ENCODE measurements at regions not wholly inside any gene's neighbourhood (a gene's known extent, or its start where the extent isn't known, plus 50 kb on each side); places are given as distances from the start of the nearest gene placed in this dataset.

DNA sequence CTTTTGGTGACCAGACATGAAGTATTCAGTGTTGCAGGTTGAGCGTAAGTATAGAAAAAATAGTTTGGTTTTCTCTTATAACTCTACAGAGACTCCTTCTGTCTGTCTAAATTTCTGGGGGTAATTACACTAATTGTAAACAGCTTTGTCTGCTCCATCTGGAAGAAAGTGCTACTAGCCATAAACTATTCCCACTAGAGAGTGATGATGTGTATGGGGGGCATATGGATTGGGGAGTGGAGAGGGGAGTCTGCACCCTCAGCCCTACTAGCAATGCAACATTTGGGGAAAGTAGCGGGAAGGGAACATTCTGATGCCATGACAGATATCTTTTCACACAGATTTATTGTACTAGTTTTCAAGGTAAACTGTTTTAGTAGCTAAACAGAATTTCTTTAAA lies 549.7 kb downstream of the TRIML1 start:
- WGBS (ENCODE audit: missing lambda C conversion rate) = 94% methylated on average over 2 of the region's 2 CpGs
- FAIRE-seq = no peak
- DNase-seq (ENCODE audit: low read depth in 1 of 2, low spot score in 1 of 2) = no peak

DNA sequence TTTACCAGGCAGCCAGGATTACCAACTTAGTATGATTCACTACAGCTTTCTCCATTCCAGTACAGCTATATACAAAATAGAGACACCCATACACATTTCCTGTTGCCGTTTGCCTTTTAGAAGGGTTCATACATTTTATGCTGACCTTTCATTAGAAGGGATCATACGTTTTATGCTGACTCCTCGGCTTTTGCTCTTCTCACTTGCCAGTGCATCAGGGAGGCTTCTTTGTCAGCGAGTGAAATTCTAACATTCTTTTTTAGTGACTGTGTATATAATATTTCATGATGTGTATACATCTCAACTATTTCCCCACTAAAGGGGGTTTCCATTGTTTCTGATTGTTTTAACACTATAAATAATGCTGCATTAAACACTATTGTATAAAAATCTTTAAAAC lies 552.6 kb downstream of the TRIML1 start:
- TF ChIP-seq MAFK (IDR thresholded peaks at IDR 0.05; ENCODE audit: partially characterized antibody) (peak; percentile 92), FOXS1 (CRISPR knock-in tag; IDR thresholded peaks at IDR 0.05) (no peak)
- Histone ChIP-seq H3K4me1 (no peaks in the 10 kb centered on the region), H3K4me2 (no peak overlapping the region), H3K4me3 (no peak overlapping the region), H3K9me3 (no peaks in the 10 kb centered on the region), H3K27ac (no peak overlapping the region)
- ChIA-PET POLR2A (no interaction called here), CTCF (no interaction called here)
- peak in 1 of 2 experiments; percentile 4 for DNase-seq (ENCODE audit: low read depth in 1 of 2, low spot score in 1 of 2)
- no peak for ATAC-seq
- no peak for FAIRE-seq
- 22% methylated on average over 4 of the region's 4 CpGs for WGBS (ENCODE audit: missing lambda C conversion rate)

More for the DNA sequence above, 549.7 kb downstream of the TRIML1 start:
- TF ChIP-seq EHMT2 (IDR thresholded peaks at IDR 0.05; ENCODE audit: low read depth) = no peak
- TF ChIP-seq, protein P1, sequence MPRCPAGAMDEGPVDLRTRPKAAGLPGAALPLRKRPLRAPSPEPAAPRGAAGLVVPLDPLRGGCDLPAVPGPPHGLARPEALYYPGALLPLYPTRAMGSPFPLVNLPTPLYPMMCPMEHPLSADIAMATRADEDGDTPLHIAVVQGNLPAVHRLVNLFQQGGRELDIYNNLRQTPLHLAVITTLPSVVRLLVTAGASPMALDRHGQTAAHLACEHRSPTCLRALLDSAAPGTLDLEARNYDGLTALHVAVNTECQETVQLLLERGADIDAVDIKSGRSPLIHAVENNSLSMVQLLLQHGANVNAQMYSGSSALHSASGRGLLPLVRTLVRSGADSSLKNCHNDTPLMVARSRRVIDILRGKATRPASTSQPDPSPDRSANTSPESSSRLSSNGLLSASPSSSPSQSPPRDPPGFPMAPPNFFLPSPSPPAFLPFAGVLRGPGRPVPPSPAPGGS (IDR thresholded peaks at IDR 0.05) = no peak
- TF ChIP-seq CBX2 (IDR thresholded peaks at IDR 0.05; ENCODE audit: borderline replicate concordance, low read depth) = no peak
- no peak for TF ChIP-seq HDAC2 (IDR thresholded peaks at IDR 0.05)
- TF ChIP-seq, protein P2, sequence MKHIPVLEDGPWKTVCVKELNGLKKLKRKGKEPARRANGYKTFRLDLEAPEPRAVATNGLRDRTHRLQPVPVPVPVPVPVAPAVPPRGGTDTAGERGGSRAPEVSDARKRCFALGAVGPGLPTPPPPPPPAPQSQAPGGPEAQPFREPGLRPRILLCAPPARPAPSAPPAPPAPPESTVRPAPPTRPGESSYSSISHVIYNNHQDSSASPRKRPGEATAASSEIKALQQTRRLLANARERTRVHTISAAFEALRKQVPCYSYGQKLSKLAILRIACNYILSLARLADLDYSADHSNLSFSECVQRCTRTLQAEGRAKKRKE (CRISPR knock-in tag; IDR thresholded peaks at IDR 0.05; ENCODE audit: low read depth) = no peak
- TF ChIP-seq, protein P3, sequence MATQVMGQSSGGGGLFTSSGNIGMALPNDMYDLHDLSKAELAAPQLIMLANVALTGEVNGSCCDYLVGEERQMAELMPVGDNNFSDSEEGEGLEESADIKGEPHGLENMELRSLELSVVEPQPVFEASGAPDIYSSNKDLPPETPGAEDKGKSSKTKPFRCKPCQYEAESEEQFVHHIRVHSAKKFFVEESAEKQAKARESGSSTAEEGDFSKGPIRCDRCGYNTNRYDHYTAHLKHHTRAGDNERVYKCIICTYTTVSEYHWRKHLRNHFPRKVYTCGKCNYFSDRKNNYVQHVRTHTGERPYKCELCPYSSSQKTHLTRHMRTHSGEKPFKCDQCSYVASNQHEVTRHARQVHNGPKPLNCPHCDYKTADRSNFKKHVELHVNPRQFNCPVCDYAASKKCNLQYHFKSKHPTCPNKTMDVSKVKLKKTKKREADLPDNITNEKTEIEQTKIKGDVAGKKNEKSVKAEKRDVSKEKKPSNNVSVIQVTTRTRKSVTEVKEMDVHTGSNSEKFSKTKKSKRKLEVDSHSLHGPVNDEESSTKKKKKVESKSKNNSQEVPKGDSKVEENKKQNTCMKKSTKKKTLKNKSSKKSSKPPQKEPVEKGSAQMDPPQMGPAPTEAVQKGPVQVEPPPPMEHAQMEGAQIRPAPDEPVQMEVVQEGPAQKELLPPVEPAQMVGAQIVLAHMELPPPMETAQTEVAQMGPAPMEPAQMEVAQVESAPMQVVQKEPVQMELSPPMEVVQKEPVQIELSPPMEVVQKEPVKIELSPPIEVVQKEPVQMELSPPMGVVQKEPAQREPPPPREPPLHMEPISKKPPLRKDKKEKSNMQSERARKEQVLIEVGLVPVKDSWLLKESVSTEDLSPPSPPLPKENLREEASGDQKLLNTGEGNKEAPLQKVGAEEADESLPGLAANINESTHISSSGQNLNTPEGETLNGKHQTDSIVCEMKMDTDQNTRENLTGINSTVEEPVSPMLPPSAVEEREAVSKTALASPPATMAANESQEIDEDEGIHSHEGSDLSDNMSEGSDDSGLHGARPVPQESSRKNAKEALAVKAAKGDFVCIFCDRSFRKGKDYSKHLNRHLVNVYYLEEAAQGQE (IDR thresholded peaks at IDR 0.05) = no peak
- TF ChIP-seq HOXB13 (CRISPR knock-in tag; IDR thresholded peaks at IDR 0.05; ENCODE audit: low read depth) = no peak
- TF ChIP-seq MYC (IDR thresholded peaks at IDR 0.05; ENCODE audit: borderline replicate concordance, low read length) = no peak
- no peak for TF ChIP-seq CEBPB (IDR thresholded peaks at IDR 0.05)
- TF ChIP-seq KDM1A (IDR thresholded peaks at IDR 0.05; ENCODE audit: low read depth) = no peak
- TF ChIP-seq ESRRA (IDR thresholded peaks at IDR 0.05; ENCODE audit: borderline replicate concordance, low read length) = no peak
- no peak for TF ChIP-seq RARB (CRISPR knock-in tag; IDR thresholded peaks at IDR 0.05)
- TF ChIP-seq PHF8 (IDR thresholded peaks at IDR 0.05; ENCODE audit: borderline replicate concordance, low read depth) = no peak
- no peak for TF ChIP-seq ZNF302 (CRISPR knock-in tag; IDR thresholded peaks at IDR 0.05)
- TF ChIP-seq, protein P4, sequence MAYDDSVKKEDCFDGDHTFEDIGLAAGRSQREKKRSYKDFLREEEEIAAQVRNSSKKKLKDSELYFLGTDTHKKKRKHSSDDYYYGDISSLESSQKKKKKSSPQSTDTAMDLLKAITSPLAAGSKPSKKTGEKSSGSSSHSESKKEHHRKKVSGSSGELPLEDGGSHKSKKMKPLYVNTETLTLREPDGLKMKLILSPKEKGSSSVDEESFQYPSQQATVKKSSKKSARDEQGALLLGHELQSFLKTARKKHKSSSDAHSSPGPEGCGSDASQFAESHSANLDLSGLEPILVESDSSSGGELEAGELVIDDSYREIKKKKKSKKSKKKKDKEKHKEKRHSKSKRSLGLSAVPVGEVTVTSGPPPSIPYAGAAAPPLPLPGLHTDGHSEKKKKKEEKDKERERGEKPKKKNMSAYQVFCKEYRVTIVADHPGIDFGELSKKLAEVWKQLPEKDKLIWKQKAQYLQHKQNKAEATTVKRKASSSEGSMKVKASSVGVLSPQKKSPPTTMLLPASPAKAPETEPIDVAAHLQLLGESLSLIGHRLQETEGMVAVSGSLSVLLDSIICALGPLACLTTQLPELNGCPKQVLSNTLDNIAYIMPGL (CRISPR knock-in tag; IDR thresholded peaks at IDR 0.05; ENCODE audit: borderline replicate concordance) = no peak
- no peak for TF ChIP-seq RFX5 (IDR thresholded peaks at IDR 0.05)
- no peak for TF ChIP-seq KDM5A (IDR thresholded peaks at IDR 0.05)
- no peak for TF ChIP-seq FOSB (CRISPR knock-in tag; IDR thresholded peaks at IDR 0.05)
- TF ChIP-seq NR3C1 (IDR thresholded peaks at IDR 0.05) = no peak
- Histone ChIP-seq H3K27ac (no peak overlapping the region), H3K4me2 (no peak overlapping the region), H3K4me1 (no peaks in the 10 kb centered on the region), H3K4me3 (no peak overlapping the region), H3K9me3 (no peaks in the 10 kb centered on the region)
- ChIA-PET POLR2A (no interaction called here), CTCF (no interaction called here)
- ATAC-seq = no peak

All from A549 (cell line).